Right lobe of liver (tissue), 6 donors: ENCODE measurements at regions not wholly inside any gene's neighbourhood (a gene's known extent, or its start where the extent isn't known, plus 50 kb on each side); places are given as distances from the start of the nearest gene placed in this dataset.
A peak's percentile ranks its signal among the peaks of the same experiment; 100 is the strongest.

Experiments used
- ATAC-seq, 4 donors: fragments of 200-7000 bp; cut with Tn5 transposase; one replicate each; pipeline ENCODE4 v1.9.1; 2020; ENCODE audit warnings: mild to moderate bottlenecking in 4 of 4, moderate library complexity in 4 of 4
- DNase-seq, 3 donors: peaks; one replicate each; pipeline ENCODE4 v3.0.0-alpha.2; 2020
- H3K27ac ChIP-seq, 3 donors: fragments of 200-600 bp; one replicate each; pipeline ENCODE4 v1.8.0; 2022
- H3K27me3 ChIP-seq, 2 donors: fragments of 200-600 bp; one replicate each; pipeline ENCODE4 v1.8.0; 2022
- H3K36me3 ChIP-seq, 4 donors: fragments of 200-600 bp; sonication (generic) in 1 of 4; one replicate each; pipeline versions ENCODE4 v1.5.1 to v1.8.0; 2017 to 2022; ENCODE audit warnings: control low read depth in 1 of 4
- H3K4me1 ChIP-seq, 4 donors: fragments of 200-600 bp; sonication (generic) in 1 of 4; one replicate each; pipeline versions ENCODE4 v1.5.1 to v1.8.0; 2017 to 2022; ENCODE audit warnings: control low read depth in 1 of 4
- H3K4me3 ChIP-seq, 3 donors: fragments of 200-600 bp; one replicate each; pipeline ENCODE4 v1.8.0; 2022
- H3K9me3 ChIP-seq, 4 donors: fragments of 200-600 bp; sonication (generic) in 1 of 4; one replicate each; pipeline versions ENCODE4 v1.5.1 to v1.8.0; 2017 to 2022; ENCODE audit warnings: control low read depth in 1 of 4
- POLR2A ChIP-seq: fragments of 450-650 bp; IDR thresholded peaks from one replicate; pipeline ENCODE4 v1.6.1; 2017; ENCODE audit warnings: antibody characterized with exemption, mild to moderate bottlenecking
- WGBS: methylation state at CpG from one replicate; pipeline ENCODE4 v1.1.6; 2018; ENCODE audit warnings: low coverage, low lambda C conversion rate; ENCODE audit not compliant: insufficient coverage; ENCODE audit errors: missing lambda C conversion rate; 5-methylcytosine and 5-hydroxymethylcytosine counted together
- intact Hi-C, 2 donors: fragments of 100-400 bp; cut with DNase I; formaldehyde crosslinking; loops; one replicate each; pipeline versions ENCODE4 v1.11.2 to v1.14.1; 2022
- TF ChIP-seq, protein P1 (sequence below), 4 donors: fragments of 200-600 bp in 3 of 4; fragments of 450-650 bp in 1 of 4; IDR thresholded peaks; one replicate each; pipeline versions ENCODE4 v1.5.1 to v1.8.0; 2016 to 2022; ENCODE audit warnings: antibody characterized with exemption in 4 of 4, mild to moderate bottlenecking in 2 of 4
- donor health status: DM: no; HTN: yes; CAD: no.
- donor health status: DM: no; HTN: no; CAD: no.
- donor health status: DM: no; HTN: no; CAD: no.
- donor health status: DM: no; HTN: yes; CAD: no.
- donor health status: DM: no; HTN: yes; CAD: no.

DNA sequence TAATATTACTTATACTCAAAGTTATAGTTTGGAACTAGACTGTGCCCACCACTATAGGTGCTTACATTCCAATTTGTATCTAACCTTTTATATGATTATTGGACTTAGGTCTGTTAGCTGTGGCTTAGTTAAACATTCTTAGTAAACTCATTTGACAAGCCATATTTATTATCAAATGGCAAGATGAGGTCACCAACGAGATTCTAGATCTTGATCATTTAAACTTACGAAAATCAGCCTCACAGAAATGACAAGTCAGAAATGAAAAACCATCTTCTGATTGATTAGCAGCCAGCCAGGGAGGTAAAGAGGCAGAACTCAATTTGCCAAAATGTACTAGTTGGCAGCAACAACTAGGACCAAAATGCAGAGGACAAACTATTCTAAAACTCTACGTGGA lies 100.4 kb upstream of the STK17B start:
- intact Hi-C loops, result no loop called here
- Histone ChIP-seq H3K9me3 (no peaks in the 10 kb centered on the region), H3K36me3 (no peaks in the 10 kb centered on the region), H3K27me3 (no peaks in the 10 kb centered on the region), H3K4me3 (no peak overlapping the region), H3K4me1 (peaks cover 0 to 4% (median 0%) of the 10 kb centered on the region in 4 donors), H3K27ac (no peak overlapping the region)
- DNase-seq (no peak), ATAC-seq (no peak)
- TF ChIP-seq, protein P1, sequence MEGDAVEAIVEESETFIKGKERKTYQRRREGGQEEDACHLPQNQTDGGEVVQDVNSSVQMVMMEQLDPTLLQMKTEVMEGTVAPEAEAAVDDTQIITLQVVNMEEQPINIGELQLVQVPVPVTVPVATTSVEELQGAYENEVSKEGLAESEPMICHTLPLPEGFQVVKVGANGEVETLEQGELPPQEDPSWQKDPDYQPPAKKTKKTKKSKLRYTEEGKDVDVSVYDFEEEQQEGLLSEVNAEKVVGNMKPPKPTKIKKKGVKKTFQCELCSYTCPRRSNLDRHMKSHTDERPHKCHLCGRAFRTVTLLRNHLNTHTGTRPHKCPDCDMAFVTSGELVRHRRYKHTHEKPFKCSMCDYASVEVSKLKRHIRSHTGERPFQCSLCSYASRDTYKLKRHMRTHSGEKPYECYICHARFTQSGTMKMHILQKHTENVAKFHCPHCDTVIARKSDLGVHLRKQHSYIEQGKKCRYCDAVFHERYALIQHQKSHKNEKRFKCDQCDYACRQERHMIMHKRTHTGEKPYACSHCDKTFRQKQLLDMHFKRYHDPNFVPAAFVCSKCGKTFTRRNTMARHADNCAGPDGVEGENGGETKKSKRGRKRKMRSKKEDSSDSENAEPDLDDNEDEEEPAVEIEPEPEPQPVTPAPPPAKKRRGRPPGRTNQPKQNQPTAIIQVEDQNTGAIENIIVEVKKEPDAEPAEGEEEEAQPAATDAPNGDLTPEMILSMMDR (IDR thresholded peaks at IDR 0.05), result no peak
- TF ChIP-seq POLR2A, result no peak
- WGBS, result 78% methylated on average over 3 of the region's 3 CpGs

DNA sequence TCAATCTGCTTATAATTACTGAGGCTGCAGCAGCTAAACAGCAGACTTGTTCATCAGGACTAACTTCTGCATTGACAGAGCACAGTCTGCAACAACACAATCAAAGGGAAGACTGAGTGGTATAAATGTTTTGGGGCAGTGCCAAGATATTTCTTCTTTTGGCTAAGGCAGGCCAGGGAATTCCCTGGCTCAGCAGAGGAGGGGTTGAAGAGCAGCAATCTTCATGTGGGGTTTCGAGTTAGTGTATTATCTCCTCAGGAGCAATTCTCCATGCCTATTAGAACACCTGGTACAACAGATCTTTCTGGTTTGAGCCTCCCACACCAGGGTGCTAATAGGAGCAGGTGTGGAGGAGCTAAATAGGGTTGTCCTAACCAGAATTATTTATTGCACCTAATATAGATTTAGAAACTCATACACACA lies 103.0 kb upstream of the STK17B start:
- H3K27me3 ChIP-seq, result no peaks in the 10 kb centered on the region
- no peaks in the 10 kb centered on the region for H3K4me1 ChIP-seq
- no peak for TF ChIP-seq POLR2A
- TF ChIP-seq, protein P1 (IDR thresholded peaks at IDR 0.05), result no peak
- DNase-seq (no peak), ATAC-seq (peak; percentile 48 to 66 (median 64))
- no peaks in the 10 kb centered on the region for H3K9me3 ChIP-seq
- intact Hi-C loops, result no loop called here
- no peak overlapping the region for H3K4me3 ChIP-seq
- no peak overlapping the region for H3K27ac ChIP-seq
- H3K36me3 ChIP-seq, result no peaks in the 10 kb centered on the region
- 17% methylated on average over 1 of the region's 1 CpG for WGBS

DNA sequence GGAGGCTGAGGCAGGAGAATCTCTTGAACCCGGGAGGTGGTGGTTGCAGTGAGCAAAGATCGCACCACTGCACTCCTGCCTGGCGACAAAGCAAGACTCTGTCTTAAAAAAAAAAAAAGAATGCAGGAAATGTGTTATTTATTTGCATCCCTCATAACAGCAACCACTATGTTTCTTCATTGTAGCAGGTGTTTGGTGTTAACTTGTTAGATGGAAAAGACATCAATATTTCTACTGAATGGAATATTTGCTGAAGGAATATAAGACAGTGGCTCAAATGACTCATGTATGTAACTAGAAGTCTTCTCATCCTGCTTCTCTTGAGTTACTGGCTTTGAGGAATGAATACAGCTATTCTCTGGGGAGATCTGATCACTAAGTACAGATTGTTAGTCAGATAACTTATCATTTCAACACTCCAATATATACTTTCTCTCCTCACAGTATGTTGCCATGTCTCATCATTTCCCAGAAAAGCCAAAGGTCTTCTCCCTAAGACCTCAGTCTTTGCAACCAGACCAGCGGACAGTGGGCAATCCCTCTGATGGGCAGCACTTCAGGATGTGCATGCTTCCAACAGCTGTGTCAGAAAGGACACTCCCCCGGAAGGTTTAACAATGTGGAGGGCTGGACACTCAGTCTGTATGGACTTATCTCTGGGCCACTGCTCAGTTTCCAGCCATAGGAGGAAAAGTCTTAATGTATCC lies 104.4 kb upstream of the STK17B start:
- no peaks in the 10 kb centered on the region for H3K9me3 ChIP-seq
- H3K27ac ChIP-seq, result no peak overlapping the region
- H3K4me1 ChIP-seq, result no peaks in the 10 kb centered on the region
- WGBS, result 77% methylated on average over 4 of the region's 5 CpGs
- no peak for TF ChIP-seq POLR2A
- TF ChIP-seq, protein P1 (IDR thresholded peaks at IDR 0.05), result no peak
- no peaks in the 10 kb centered on the region for H3K27me3 ChIP-seq
- H3K36me3 ChIP-seq, result no peaks in the 10 kb centered on the region
- no peak overlapping the region for H3K4me3 ChIP-seq
- intact Hi-C loops, result no loop called here
- DNase-seq (no peak), ATAC-seq (peak in 3 of 4 donors; percentile 16 to 31 (median 23))

DNA sequence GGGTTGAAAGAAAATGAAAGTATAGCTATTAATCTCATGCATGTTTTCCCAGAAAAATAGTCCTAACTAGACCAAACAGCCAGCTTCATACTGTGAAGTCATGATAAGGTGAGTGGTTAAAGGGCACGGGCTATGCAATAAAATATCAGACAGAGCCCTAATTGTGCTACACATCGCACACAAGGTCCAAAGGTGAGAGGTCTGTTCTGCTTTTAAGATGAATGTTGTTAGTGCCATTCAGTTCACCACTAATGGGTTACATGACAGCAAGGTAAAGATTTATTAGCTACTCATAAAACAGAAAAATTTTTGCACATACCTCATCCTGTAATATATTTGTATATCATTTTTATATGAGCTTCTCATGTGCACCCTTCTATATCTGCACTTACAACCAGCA lies 105.0 kb upstream of the STK17B start:
- 8% methylated on average over 2 of the region's 2 CpGs for WGBS
- DNase-seq (no peak), ATAC-seq (peak in 2 of 4 donors; percentile 60 to 81)
- intact Hi-C loops, result no loop called here
- Histone ChIP-seq H3K4me3 (no peak overlapping the region), H3K27me3 (no peaks in the 10 kb centered on the region), H3K36me3 (no peaks in the 10 kb centered on the region), H3K4me1 (no peaks in the 10 kb centered on the region), H3K27ac (no peak overlapping the region), H3K9me3 (no peaks in the 10 kb centered on the region)
- no peak for TF ChIP-seq POLR2A
- TF ChIP-seq, protein P1 (IDR thresholded peaks at IDR 0.05), result no peak
